Upper lobe of left lung (tissue), 6 donors: ENCODE measurements at regions not wholly inside any gene's neighbourhood (a gene's known extent, or its start where the extent isn't known, plus 50 kb on each side); places are given as distances from the start of the nearest gene placed in this dataset.

ENCODE experiments used
- ATAC-seq, 2 donors: fragments of 200-7000 bp; cut with Tn5 transposase; one replicate each; pipeline ENCODE4 v1.9.1; 2022; ENCODE audit warnings: mild to moderate bottlenecking in 2 of 2, moderate library complexity in 2 of 2; ENCODE audit not compliant: low FRiP score in 2 of 2
- DNase-seq, 2 donors: peaks; one replicate each; pipeline ENCODE4 v3.0.0-alpha.2; 2019 to 2020
- H3K27ac ChIP-seq, 4 donors: fragments of 200-600 bp; sonication (generic); one replicate each; pipeline ENCODE4 v1.5.1; 2016 to 2019
- H3K27me3 ChIP-seq, 4 donors: fragments of 200-600 bp; sonication (generic); one replicate each; pipeline ENCODE4 v1.5.1; 2017 to 2019
- H3K36me3 ChIP-seq, 4 donors: fragments of 200-600 bp; sonication (generic); one replicate each; pipeline ENCODE4 v1.5.1; 2016 to 2019
- H3K4me1 ChIP-seq, 4 donors: fragments of 200-600 bp; sonication (generic); one replicate each; pipeline ENCODE4 v1.5.1; 2018 to 2019
- H3K4me3 ChIP-seq, 4 donors: fragments of 200-600 bp; sonication (generic); one replicate each; pipeline ENCODE4 v1.5.1; 2017 to 2019; ENCODE audit warnings: mild to moderate bottlenecking in 2 of 4, moderate library complexity in 1 of 4
- H3K9me3 ChIP-seq, 4 donors: fragments of 200-600 bp; sonication (generic); one replicate each; pipeline ENCODE4 v1.5.1; 2018 to 2019
- EP300 ChIP-seq, 4 donors: sonication (generic); formaldehyde crosslinking; IDR thresholded peaks; one replicate each; pipeline ENCODE4 v1.5.1; 2017; ENCODE audit warnings: antibody characterized with exemption in 4 of 4, control low read depth in 2 of 4
- POLR2A ChIP-seq, 4 donors: fragments of 450-650 bp; IDR thresholded peaks; one replicate each; pipeline ENCODE4 v1.5.1; 2016 to 2017; ENCODE audit warnings: antibody characterized with exemption in 4 of 4, mild to moderate bottlenecking in 2 of 4
- POLR2AphosphoS5 ChIP-seq, 2 donors: sonication (generic); formaldehyde crosslinking; IDR thresholded peaks; one replicate each; pipeline ENCODE4 v1.5.1; 2017; ENCODE audit warnings: antibody characterized with exemption in 2 of 2
- WGBS, 2 donors: methylation state at CpG; one replicate each; pipeline ENCODE4 v1.1.5; 2017 to 2018; 5-methylcytosine and 5-hydroxymethylcytosine counted together
- TF ChIP-seq, protein P1 (sequence below), 6 experiments: fragments of 450-650 bp in 4 of 6; fragments of 200-600 bp in 2 of 6; sonication (generic) in 2 of 6; IDR thresholded peaks; one replicate each; pipeline ENCODE4 v1.5.1; 2016 to 2019; ENCODE audit warnings: antibody characterized with exemption in 6 of 6
- donor health status: DM: no; HTN: no; CAD: no; lungs with moderate emphysema.
- donor health status: DM: no; HTN: yes; CAD: no; lungs with severe emphysema.

DNA sequence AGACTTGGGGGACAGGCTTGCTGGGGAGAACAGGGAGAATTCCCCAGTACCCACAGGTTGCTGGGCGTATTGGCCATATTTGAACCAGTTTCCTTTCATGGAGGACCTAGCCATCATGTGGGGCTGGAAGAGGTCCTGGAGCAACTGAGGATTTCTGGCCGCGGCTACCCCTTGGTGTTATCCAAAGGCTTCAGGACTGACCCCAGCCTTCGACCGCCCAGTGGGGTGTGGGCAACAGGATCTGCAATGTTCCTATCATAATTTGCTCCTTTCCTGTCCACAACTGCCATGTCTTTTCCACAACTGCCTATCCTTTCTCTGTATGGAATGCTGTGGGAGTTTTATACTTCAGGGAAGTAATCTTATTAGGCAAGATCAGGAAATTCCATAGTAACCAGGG lies 1053.6 kb upstream of the SLC39A10 start:
- Histone ChIP-seq H3K27me3 (no peaks in the 10 kb centered on the region), H3K36me3 (no peaks in the 10 kb centered on the region), H3K27ac (no peak overlapping the region), H3K9me3 (peaks cover 3 to 13% (median 10%) of the 10 kb centered on the region in 4 donors), H3K4me1 (no peaks in the 10 kb centered on the region), H3K4me3 (no peak overlapping the region)
- ATAC-seq (no peak), DNase-seq (no peak)
- WGBS, 2 donors, result 88 to 92% methylated on average over 5 of the region's 5 CpGs
- TF ChIP-seq POLR2A (IDR thresholded peaks at IDR 0.05) (no peak), POLR2AphosphoS5 (IDR thresholded peaks at IDR 0.05) (no peak), EP300 (IDR thresholded peaks at IDR 0.05) (no peak)
- TF ChIP-seq, protein P1, sequence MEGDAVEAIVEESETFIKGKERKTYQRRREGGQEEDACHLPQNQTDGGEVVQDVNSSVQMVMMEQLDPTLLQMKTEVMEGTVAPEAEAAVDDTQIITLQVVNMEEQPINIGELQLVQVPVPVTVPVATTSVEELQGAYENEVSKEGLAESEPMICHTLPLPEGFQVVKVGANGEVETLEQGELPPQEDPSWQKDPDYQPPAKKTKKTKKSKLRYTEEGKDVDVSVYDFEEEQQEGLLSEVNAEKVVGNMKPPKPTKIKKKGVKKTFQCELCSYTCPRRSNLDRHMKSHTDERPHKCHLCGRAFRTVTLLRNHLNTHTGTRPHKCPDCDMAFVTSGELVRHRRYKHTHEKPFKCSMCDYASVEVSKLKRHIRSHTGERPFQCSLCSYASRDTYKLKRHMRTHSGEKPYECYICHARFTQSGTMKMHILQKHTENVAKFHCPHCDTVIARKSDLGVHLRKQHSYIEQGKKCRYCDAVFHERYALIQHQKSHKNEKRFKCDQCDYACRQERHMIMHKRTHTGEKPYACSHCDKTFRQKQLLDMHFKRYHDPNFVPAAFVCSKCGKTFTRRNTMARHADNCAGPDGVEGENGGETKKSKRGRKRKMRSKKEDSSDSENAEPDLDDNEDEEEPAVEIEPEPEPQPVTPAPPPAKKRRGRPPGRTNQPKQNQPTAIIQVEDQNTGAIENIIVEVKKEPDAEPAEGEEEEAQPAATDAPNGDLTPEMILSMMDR (IDR thresholded peaks at IDR 0.05), result no peak

DNA sequence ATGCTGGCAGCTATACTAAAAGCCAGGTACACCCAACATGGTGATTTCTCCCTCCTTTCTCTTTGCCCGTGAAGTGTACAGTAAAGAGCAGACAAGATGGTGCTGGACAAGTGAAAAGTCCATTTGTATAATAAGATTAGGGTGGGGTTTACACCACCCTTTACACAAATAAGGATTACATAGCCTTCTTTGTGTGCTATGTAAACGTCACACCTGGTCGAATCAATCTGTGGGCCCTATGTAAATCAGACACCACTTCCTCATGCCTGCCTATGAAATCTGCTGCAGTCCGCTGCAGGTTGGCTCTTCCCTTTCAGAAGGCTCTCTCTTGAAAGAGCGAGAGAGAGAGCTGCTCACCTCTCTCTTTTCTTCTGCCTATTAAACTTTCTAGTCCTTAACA lies 1054.3 kb upstream of the SLC39A10 start:
- no peaks in the 10 kb centered on the region for H3K4me1 ChIP-seq
- TF ChIP-seq POLR2A (IDR thresholded peaks at IDR 0.05) (no peak), POLR2AphosphoS5 (IDR thresholded peaks at IDR 0.05) (no peak), EP300 (IDR thresholded peaks at IDR 0.05) (no peak)
- TF ChIP-seq, protein P1 (IDR thresholded peaks at IDR 0.05), result no peak
- no peak overlapping the region for H3K27ac ChIP-seq
- ATAC-seq (no peak), DNase-seq (no peak)
- 66 to 75% methylated on average over 5 of the region's 5 CpGs for WGBS, 2 donors
- H3K9me3 ChIP-seq, result peaks cover 3 to 13% (median 10%) of the 10 kb centered on the region in 4 donors
- H3K36me3 ChIP-seq, result no peaks in the 10 kb centered on the region
- H3K27me3 ChIP-seq, result no peaks in the 10 kb centered on the region
- H3K4me3 ChIP-seq, result no peak overlapping the region

DNA sequence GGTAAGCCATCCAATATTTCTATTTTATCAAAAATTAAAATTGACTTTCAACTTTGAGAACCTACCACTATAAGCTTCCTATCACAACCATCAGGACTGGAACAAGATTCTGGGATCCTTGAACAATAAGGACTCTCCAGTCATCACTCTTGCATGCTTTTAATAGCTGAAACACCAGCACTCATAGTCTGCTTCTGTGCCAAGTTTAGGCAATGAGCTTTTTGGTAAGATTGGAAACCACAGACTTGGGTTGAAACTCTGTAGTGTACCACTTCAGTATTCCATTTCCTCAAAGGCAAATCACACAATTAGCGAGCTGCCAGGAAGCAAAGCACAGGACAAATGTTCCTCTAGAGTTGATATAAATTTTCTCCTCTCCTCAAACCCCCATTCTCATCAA lies 1065.8 kb upstream of the SLC39A10 start:
- ATAC-seq (peak; percentile 31 to 68), DNase-seq (peak in 1 of 2 donors; percentile 51)
- no peak for TF ChIP-seq POLR2A (IDR thresholded peaks at IDR 0.05)
- TF ChIP-seq EP300 (IDR thresholded peaks at IDR 0.05), result peak in 1 of 4 donors; percentile 58
- H3K36me3 ChIP-seq, result no peaks in the 10 kb centered on the region
- 38 to 52% methylated on average over 1 of the region's 1 CpG for WGBS, 2 donors
- no peaks in the 10 kb centered on the region for H3K9me3 ChIP-seq
- H3K27ac ChIP-seq, result no peak overlapping the region
- no peak overlapping the region for H3K4me3 ChIP-seq
- H3K27me3 ChIP-seq, result no peaks in the 10 kb centered on the region
- no peaks in the 10 kb centered on the region for H3K4me1 ChIP-seq

DNA sequence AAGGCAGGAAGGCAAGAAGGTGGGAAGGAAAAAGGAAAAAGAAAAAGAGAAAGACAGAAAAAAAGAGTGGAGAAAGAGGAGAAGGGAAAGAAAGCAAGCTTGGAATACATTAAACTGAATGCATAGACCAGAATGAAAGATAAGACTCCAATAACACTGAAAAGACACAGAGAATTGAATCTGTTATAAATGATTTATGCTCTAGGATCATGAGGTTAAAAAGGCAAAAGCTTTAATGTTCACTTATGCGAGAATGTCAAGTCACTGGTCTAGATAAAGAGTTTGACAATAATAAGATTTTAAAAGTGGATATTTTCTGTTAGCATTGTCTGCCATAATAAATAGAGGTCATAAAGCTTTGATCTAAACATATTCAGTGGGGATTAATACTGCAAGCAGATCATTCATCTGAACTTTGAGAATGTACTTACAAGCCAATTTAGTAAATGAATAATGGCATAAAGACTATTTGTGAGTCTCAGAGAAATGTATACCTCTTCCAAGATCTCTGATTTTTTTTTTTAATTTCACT lies 1069.2 kb upstream of the SLC39A10 start:
- Histone ChIP-seq H3K27me3 (no peaks in the 10 kb centered on the region), H3K4me3 (no peak overlapping the region), H3K36me3 (no peaks in the 10 kb centered on the region), H3K9me3 (no peaks in the 10 kb centered on the region), H3K4me1 (no peaks in the 10 kb centered on the region), H3K27ac (no peak overlapping the region)
- no peak for TF ChIP-seq EP300 (IDR thresholded peaks at IDR 0.05)
- no peak for TF ChIP-seq POLR2AphosphoS5 (IDR thresholded peaks at IDR 0.05)
- no peak for TF ChIP-seq POLR2A (IDR thresholded peaks at IDR 0.05)
- TF ChIP-seq, protein P1 (IDR thresholded peaks at IDR 0.05), result no peak
- no peak for DNase-seq
- no peak for ATAC-seq
- WGBS, 2 donors, result 67 to 75% methylated on average over 1 of the region's 1 CpG

DNA sequence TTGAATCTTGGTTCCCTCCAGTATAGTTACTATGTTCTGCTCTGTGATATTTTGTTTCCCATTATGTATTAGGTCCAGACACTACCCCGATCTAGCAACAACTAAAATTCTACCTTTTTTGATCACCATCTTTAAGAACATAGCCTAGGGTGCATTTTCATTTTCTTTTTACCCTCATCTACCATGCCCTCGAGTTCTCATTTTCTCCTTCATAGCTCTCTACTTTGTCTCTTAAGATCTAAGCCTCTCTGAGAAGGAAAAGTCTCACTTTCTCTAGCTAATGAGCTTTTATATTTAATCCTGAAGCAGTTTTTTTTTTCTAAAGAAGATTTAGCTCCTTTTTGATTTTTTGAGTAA lies 1089.4 kb upstream of the SLC39A10 start:
- no peak for DNase-seq
- H3K27me3 ChIP-seq, result no peaks in the 10 kb centered on the region
- no peaks in the 10 kb centered on the region for H3K36me3 ChIP-seq
- H3K4me3 ChIP-seq, result no peak overlapping the region
- TF ChIP-seq POLR2A (IDR thresholded peaks at IDR 0.05) (no peak), EP300 (IDR thresholded peaks at IDR 0.05) (no peak), POLR2AphosphoS5 (IDR thresholded peaks at IDR 0.05) (no peak)
- TF ChIP-seq, protein P1 (IDR thresholded peaks at IDR 0.05), result no peak
- no peaks in the 10 kb centered on the region for H3K4me1 ChIP-seq
- no peaks in the 10 kb centered on the region for H3K9me3 ChIP-seq
- no peak overlapping the region for H3K27ac ChIP-seq
- no peak for ATAC-seq
- WGBS, 2 donors, result 84 to 87% methylated on average over 2 of the region's 2 CpGs
